Forelimb muscle (tissue), 1 donor: ENCODE measurements at regions not wholly inside any gene's neighbourhood (a gene's known extent, or its start where the extent isn't known, plus 50 kb on each side); places are given as distances from the start of the nearest gene placed in this dataset.

Experiments used
- DNase-seq: peaks from one replicate; pipeline ENCODE4 v3.0.0-alpha.2; 2013; ENCODE audit warnings: low read depth

DNA sequence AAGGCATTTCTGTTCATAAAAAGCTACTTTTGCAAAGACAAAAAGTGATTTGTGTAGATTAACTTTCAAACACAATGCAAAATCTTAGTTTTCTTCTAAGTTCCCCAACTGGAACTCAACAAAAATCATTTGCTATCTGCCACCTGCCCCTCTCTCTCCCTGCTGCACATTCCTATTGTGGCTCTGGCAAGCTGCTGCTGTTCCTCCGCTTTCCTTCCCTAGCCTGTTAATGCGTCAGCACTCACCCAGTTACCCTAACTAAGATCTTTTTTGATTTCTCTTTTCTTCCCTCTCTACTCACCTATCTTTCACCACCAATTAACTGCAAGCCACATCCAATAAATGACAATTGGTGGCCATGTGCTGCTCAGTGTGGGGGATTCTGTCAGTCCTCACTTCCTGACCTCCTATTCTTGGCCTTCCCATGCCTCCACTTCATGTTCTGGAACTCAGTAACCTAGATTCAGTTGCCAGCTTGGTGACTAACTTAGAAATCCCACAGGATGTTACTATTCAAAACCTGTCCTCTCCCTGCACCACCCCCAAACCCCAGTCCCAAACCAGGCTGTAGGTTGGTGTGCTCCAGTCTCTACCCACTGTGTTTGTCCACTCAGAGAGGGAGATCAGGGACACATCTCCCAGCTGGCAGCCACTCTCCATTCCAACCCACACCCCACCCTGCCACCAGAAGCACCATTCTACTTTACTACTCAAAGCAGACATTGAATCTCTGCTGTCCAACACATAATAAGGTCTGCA lies 140.2 kb upstream of the CTTNBP2 start:
- no peak for DNase-seq

DNA sequence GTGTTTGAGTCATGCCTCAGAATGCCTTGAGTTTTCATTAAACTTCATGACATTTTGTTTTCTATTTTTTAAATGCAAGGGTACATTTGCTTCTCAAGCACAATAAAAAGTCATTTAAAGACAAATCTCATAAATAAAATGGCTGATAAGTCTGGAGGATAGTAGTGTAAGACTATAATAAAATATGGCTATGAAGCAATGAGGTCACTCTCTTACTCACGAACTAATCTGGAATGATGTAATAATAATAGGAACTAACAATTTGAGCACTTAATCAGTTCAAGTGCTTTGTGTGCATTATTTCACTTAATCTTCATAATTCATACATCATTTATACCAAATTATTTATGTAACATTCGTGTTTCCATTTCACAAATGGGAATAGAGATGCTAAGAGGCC lies 149.3 kb upstream of the CTTNBP2 start:
- DNase-seq = no peak

DNA sequence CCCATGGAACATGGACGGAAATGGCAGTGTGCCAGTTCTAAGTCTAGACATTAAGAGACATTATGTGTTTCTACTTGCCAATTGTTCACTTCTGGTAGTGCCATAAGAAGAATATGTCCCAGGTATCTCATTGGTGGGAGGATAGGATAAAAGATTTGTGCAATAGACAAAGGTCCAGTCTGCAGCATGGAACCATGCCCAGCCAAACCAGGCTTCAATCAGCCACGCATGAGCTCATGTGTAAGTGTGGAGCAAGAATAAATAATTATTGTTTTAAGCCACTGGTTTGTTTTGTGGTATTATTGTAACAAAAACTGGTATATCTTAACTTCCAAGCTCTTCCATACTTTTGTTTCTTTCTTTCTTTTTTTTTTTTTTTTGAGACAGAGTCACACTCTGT lies 153.6 kb upstream of the CTTNBP2 start:
- no peak for DNase-seq

DNA sequence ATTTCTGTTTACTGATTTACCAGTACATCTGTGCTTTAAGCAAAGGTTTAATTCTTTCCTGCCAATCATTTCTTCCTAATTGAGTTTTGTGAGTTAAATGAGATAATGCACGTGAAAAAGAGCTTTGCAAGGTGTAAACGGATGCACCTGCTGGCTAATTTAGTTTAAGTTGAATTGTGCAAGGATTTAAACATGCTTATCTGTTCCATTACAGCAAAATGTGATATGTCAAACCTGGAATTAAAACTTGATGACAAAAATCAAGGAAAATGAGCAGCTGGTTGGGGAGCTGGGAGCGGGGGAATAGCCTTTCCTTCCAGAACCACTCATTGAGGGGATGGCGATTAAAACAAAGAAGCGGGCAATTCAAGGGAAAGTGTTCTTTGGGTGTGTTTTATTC lies 155.0 kb upstream of the CTTNBP2 start:
- no peak for DNase-seq

DNA sequence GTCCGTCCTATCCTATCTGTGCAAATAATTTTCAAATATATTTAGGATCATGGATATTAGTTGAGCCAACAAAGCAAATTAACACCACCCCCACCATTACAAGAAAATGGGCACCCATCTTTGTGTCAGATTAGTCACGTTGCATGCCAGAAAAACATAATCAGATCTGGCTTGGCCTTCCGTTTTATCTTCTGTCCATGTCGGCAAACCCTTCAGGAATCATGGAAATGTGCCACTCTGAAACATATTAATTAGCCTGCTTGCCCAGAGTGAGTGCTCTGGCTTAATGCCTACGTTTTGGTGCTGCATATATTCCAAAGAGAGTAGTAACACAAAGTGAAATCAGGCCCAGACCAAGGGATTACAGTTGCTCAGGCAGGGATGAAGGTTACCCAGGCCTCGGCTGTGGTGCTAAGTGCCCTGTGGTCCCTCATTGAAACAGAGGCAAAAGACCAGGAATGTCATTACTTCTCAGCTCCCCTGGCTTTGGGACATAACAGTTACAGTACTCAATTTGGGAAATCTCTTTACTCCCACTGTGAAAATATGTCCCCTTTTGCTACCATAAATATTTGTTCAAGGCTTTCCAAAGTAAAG lies 154.0 kb upstream of the LSM8 start:
- no peak for DNase-seq

DNA sequence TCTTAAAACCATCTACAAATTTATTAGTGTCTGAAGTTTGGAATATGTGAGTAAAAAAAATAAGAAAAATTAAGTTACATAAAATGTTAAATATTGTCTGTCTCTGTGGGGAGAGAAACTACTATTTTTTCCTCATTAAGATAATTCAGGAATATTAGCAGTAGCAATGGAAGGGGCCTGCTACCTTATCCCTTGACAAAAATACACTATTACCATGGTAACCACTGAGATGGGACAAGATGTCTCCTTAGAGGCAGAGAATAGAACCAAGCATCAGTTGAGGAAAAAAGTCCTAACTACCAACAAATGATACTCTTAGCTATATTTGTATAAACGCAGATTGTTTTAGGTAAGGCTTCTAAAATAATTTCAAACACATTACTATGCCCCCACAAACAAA lies 150.7 kb upstream of the LSM8 start:
- DNase-seq = no peak

DNA sequence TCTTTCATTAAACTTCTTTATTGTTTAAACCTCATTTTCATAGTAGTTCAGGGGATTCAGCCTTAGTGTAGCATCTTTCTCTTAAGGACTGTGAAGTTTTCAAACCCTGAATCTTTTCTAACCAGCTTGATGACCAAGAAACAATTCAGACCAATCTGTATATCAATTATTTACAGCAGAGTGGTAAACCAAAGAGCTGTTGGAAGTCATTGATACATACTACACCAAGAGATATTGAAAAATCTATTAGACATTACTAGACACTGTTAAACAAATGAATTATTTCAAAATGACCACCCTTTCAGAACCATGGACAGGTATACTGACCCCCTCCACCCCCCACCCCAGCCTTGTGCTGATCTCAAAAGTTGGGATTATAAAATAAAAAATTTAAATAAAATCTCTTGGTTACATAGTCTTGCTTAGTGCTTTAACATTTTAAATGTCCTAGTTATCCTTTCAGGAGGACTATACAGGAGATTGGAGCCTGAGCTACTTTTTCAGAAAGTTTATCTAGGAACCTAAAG lies 143.9 kb upstream of the LSM8 start:
- no peak for DNase-seq

DNA sequence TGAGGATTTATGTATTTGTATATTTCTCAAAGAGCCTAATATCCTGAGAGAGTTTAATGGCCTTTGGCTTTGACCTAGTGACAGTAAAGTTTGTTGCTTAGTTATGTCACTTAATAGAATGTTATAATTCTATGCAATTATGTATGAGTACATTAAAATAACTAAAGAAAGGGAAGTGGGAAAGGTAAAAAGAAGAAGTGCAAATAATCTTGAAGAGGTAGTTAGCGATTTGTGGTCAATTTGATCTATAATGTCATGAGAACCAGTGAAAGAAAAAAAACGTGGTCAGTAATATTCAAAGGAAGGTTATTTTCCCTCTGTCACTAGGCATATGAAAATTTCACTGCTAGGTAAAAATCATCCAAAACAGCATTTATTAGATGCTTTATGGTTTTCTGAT lies 143.4 kb upstream of the LSM8 start:
- DNase-seq = no peak

DNA sequence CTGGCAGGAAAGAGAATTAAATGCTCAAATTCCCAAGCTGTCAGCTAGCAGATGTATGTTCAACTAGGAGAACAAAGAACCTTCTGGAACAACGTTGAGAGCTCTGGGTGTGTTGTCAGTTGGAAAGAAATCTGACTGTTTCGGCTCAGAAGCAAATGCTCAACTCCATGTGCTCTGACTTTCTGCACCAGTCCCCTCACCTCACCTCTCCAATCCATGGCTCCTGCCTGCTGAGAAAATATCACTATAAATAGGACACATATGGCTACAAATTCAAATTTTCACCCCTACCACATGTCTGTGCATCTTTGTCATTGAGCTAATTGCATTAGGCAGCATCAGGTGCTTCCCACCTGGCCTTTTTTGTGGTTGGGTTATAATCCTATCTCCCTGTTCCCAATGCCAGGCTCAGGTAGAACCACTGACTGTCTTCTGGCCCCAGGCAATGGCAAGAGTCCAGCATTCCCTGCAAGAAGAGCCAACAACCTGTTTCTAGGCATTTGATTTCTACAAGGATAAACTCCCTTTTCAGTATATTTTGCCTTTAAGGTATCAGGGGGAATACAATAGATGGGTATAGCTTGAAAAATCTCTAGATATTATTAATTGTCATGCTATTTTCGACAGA lies 142.6 kb upstream of the LSM8 start:
- DNase-seq = no peak

DNA sequence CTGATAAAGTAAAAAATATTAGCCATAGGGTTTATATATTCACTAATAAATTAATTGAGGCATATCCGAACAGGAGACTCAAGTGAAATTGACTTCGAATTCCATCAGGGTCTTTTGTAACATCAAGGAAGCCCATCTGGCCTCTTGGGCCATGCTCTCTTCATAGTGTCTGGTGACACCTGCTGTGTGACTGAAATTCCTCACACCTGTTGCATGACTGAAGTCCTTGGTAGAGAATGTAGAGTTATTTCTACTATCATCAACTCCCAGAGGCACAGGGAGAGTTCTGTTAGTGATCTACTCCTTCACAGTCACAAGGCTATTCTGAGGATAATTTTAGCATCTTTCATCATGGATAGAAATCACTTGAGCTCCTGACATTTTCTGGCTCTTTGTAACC lies 138.3 kb upstream of the LSM8 start:
- no peak for DNase-seq

DNA sequence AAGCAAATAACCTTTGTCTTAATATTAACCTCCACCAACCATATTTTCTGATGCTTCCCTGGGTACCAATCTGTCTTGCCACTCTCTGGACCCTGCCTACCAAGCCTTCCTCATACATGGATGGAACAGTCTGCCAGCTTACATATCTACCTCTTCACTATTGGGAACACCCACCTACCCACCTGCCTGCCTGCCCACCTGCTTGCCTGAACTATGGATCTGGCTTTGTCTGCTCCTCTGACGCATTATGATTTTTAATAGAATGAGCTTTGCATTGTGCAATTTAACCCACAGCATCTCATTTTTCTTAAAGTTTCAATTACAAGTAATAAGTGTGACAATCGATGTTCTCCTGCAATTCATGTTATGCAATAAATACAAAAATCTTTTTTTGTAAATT lies 137.9 kb upstream of the LSM8 start:
- no peak for DNase-seq

DNA sequence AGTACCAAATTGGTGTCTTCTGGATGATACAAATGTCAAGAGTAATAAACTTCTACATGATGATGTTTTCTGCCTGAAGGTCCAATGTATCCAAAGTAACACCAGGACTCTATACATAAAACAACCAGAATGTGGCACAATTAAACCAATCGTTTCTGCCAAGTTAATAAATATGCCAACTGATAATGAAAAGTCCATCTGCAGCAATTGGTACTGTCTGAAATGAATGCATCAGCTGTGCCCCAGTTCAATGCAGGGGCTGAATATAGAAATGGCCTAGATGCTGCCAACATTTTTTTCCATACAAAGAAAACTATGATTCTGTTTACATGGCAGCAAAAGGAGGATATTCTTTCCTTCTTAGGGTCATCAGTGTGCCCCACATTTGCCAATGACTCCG lies 137.2 kb upstream of the LSM8 start:
- DNase-seq = no peak

DNA sequence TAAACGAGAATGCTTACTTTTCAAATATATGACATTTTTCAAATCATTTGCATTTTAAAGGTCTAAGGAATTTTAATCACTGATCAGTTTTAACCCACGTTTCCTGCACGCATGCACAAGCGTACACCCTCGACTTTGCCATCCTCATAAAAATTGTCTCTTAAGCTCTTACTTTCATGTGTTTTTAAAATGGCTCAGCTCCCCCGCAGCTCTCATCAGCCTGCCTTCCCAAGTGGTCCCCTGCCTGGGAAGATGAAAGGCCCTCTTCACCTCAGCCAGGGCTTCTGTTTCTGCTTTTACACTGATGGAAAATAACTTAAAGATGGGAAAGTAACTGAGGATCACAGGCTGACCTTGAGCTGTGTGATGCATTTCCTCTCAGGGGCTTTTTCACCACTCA lies 131.6 kb upstream of the LSM8 start:
- DNase-seq = no peak

DNA sequence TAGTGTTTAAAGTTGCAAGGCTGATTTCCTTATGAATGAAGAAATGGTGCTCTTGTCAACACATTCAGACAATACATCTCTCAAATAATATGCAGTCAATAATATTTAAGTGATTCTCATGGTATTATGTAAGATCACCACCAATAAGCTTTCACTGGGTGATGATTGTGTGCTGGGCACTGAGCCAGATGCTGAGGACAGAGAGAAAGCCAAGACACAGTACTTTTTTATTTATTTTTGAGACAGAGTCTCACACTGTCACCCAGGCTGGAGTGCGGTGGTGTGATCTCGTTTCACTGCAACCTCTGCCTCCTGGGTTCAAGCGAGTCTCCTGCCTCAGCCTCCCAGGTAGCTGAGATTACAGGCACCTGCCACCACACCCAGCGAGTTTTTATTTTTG lies 130.6 kb upstream of the LSM8 start:
- no peak for DNase-seq

DNA sequence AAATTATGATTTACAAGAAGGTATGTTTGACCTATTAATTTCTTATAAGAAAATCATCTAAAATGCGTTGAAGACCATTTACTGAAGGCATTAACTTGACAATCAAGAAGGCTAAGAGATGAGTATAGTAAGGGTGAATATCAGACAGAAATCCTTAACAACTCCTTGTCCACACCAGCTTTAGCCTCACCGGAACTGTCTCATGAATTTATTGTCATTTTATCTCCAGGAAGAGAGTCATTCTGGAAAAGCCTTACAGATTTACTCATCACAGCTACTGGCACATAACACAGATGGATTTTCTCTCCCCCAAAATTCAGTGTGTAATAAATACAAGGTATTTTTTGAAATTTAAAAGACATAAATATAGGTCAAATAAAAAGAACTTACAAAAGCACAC lies 129.4 kb upstream of the LSM8 start:
- no peak for DNase-seq

DNA sequence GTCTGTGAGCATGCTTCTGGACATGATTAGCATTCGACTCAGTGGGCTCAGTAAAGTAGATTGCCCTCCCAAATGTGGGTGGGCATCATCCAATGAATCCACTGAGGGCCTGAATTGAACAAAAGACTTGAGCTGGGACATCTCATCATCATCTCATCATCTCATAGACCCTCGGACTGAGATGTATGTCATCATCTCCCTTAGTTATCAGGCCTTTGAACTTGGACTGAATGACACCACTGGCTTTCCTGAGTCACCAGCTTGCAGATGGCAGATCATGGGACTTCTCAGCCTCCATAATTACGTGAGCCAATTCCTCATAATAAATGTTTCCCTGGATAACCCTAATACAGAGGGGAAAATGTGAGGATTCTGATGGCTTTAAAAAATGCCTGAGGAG lies 128.3 kb upstream of the LSM8 start:
- no peak for DNase-seq

DNA sequence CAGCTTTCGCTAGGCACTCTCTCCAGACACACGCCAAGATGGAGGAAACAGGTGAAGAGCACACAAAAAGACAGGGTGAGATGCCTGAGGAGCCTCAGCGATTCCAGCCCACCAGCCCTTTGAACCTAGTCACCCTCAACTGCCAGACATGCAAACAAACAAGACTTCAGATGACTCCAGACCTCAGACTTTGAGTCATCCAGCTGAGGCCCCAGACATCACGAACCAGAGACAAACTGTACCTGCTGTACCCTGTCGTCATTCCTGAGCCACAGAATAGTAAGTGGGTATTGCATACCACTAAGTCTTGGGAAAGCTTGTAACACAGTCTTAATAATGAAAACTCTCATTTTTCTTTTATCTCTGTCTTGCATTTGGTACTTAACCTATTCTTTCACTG lies 126.6 kb upstream of the LSM8 start:
- no peak for DNase-seq

DNA sequence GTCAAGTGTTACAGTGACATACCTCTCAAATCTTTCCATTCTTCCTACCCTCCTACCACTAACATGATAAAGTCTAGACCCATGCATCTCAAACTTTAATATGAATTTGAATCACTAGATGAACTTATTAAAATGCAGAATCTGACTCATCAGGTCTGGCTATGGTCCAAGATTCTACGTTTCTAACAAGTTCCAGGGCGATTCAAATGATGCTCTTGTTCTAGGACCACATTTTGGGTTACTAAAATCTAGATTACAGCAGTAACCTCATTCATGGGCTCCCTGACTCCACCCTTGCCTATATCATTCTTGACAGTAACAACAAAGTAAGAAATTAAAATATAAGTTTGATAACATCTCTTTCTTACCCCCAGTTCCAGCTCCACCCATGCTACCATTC lies 124.8 kb upstream of the LSM8 start:
- no peak for DNase-seq

DNA sequence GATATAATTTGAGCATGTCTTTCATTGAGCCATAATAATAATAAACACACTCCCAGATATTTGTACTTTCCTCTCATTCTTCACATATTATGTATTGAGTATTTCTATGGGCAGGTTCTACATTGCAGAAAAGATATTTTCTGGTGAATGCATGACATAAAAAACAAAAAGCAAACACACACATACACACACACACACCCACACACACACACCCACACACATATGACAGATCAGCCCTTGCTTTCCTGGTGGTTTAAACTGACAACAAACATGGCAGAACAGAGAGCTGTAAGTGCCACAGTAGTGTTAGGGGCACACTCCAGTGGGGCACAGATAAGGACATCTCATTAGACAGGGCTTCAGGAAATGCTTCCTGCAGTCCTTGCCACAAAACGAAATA lies 123.3 kb upstream of the LSM8 start:
- DNase-seq = no peak

DNA sequence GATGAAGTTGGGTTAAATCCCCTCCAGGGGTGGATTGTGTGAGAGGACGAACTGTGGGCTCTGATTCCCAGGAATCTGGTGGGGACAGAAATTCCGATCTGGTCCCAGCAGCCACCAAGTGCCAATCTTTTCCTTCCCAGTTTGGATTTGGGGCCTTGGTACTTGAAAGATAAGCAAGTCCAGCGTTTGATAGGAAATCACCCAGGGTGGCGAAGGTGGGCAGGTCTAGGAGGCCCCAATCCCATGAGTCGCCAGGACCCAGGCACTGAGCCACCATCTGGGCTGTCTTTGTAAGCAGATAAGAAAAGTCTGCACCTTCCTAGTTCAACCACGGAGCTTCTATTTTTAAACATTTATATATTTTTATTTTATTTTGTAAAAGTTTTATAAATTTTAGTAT lies 122.6 kb upstream of the LSM8 start:
- no peak for DNase-seq

DNA sequence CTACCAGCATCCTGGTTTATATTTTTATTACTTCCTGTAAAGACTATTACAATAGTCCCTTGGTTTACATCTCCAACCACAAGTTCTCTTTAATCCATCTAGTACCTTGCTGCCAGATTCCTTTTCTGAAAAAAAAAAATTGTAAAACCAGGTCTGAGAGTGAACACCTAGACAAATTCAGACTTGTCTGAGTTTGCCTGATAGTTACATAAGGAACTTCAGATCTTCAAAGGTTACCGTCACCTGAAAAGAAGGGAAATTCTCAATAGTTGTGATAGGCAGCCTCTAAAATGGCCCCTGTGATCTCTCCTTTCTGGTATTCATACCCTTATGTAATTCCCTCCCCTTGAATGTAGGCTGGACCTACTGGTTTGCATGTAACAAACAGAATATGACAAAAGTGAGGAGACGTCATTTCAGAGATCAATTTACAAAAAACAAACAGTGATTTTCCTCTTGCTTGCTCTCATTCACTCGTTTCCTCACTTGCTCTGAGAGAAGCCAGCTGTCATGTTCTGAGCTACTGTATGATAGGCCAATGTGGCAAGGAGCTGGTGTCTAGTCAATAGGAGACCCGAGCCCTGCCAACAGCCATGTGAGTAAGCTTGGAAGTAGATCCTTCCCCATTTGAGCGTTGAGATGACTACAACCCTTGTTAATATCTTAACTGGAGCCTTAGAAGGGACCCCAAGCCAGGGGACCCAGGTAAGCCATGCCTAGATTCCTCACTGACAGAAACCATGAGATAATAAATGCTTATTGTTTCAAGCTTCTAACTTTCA lies 110.9 kb upstream of the LSM8 start:
- no peak for DNase-seq

DNA sequence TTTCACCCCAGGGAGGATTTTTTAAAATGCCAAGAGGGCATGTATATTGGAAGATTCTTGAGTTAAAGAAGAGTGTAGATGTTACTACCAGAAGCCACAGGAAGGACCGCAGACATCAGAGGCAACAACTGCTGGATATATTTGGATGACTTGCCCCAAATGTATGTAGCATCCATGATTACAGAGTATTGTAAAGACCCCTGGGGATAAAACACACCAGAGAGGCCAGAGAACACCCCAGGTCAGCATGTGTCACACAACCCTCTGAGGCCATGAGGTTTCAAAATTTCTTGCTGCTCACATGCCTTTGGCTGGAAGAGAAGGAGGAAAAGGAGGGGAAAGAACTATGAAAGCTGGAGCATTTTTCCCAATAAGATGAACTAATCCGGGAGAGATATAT lies 108.0 kb upstream of the LSM8 start:
- DNase-seq = no peak

DNA sequence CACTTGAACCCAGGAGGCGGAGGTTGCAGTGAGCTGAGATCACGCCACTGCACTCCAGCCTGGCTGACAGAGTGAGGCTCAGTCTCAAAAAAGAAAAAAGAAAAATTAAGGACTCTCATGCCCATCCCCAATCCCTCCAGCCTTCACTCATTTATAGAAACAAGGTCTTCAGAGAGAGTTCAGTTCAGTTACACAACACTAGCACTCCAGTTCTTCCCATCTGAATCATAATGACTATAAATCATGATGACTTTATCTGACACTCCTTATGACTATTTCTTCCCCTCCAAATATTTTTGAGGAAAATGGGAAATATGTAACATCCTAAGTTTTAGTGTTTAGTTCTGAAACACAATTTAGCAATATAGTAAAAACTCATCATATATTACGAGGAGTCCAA lies 107.4 kb upstream of the LSM8 start:
- DNase-seq = no peak
